Glutamatergic neuron (in vitro differentiated cells): ENCODE measurements at regions not wholly inside any gene's neighbourhood (a gene's known extent, or its start where the extent isn't known, plus 50 kb on each side); places are given as distances from the start of the nearest gene placed in this dataset.

Source experiments
- DNase-seq: peaks from one replicate; pipeline ENCODE4 v3.0.0; 2022
- H3K27ac Mint-ChIP-seq: one replicate; pipeline ENCODE4 v1.8.0; 2020; ENCODE audit warnings: mild to moderate bottlenecking, mixed read lengths, inconsistent platforms; ENCODE audit not compliant: unreplicated experiment
- H3K27me3 Mint-ChIP-seq: one replicate; pipeline ENCODE4 v1.8.0; 2020; ENCODE audit warnings: mild to moderate bottlenecking, moderate library complexity, mixed read lengths, inconsistent platforms; ENCODE audit not compliant: unreplicated experiment
- H3K36me3 Mint-ChIP-seq: one replicate; pipeline ENCODE4 v1.8.0; 2020; ENCODE audit warnings: mild to moderate bottlenecking, mixed read lengths, inconsistent platforms; ENCODE audit not compliant: unreplicated experiment
- H3K4me1 Mint-ChIP-seq: one replicate; pipeline ENCODE4 v1.8.0; 2020; ENCODE audit warnings: mild to moderate bottlenecking, low read depth, mixed read lengths, inconsistent platforms; ENCODE audit not compliant: unreplicated experiment
- H3K4me3 Mint-ChIP-seq: one replicate; pipeline ENCODE4 v1.8.0; 2020; ENCODE audit warnings: mild to moderate bottlenecking, mixed read lengths, inconsistent platforms; ENCODE audit not compliant: unreplicated experiment
- H3K9me3 Mint-ChIP-seq: one replicate; pipeline ENCODE4 v1.8.0; 2020; ENCODE audit warnings: mild to moderate bottlenecking, moderate library complexity, mixed read lengths, inconsistent platforms; ENCODE audit not compliant: unreplicated experiment
- TF ChIP-seq, protein P1 (sequence below): fragments of 200-600 bp; sonication (generic); IDR thresholded peaks from one replicate; pipeline ENCODE4 v1.5.0; 2021; ENCODE audit not compliant: partially characterized antibody, unreplicated experiment

DNA sequence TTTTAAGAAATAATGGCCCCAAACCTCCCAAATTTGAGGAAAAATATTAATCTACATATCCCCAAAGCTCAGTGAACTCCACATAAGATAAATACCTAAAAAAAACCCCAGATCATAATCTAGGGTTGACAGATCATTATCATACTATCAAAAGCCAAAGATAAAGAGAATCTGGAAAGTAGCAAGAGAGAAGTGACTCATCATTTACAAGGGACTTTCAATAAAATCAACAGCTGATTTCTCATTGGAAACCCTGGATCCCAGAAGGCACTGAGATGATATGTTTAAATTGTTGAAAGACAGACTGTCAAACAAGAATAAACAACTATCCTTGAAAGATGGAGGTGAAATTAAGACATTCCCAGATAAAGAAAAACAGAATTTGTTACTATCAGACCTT is 199.3 kb downstream of the KCNRG start:
- TF ChIP-seq, protein P1, sequence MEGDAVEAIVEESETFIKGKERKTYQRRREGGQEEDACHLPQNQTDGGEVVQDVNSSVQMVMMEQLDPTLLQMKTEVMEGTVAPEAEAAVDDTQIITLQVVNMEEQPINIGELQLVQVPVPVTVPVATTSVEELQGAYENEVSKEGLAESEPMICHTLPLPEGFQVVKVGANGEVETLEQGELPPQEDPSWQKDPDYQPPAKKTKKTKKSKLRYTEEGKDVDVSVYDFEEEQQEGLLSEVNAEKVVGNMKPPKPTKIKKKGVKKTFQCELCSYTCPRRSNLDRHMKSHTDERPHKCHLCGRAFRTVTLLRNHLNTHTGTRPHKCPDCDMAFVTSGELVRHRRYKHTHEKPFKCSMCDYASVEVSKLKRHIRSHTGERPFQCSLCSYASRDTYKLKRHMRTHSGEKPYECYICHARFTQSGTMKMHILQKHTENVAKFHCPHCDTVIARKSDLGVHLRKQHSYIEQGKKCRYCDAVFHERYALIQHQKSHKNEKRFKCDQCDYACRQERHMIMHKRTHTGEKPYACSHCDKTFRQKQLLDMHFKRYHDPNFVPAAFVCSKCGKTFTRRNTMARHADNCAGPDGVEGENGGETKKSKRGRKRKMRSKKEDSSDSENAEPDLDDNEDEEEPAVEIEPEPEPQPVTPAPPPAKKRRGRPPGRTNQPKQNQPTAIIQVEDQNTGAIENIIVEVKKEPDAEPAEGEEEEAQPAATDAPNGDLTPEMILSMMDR: no peak
- Mint-ChIP-seq H3K9me3 (no peaks in the 10 kb centered on the region), H3K4me3 (no peak overlapping the region), H3K27ac (no peak overlapping the region), H3K4me1 (peaks cover 1% of the 10 kb centered on the region), H3K27me3 (peaks cover 3% of the 10 kb centered on the region), H3K36me3 (no peaks in the 10 kb centered on the region)
- DNase-seq: no peak

DNA sequence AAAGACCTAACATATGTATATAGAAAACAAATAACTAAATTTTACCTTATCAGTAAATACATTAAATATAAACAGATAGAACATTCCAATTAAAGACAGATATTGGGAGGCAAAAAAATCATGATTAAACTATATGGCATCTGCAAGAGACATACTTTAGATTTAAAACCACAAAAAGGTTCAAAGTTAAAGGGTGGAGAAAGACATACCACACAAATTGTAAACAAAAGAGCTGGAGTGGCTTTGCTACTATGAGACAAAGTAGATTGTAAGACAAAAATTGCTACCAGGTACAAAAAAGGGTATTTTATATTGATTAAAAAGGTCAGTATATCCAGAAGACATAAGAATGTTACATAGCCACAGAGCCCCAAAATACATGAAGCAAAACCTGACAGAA is 200.2 kb downstream of the KCNRG start:
- Mint-ChIP-seq H3K27me3 (peaks cover 3% of the 10 kb centered on the region), H3K4me1 (no peaks in the 10 kb centered on the region), H3K9me3 (no peaks in the 10 kb centered on the region), H3K27ac (no peak overlapping the region), H3K4me3 (no peak overlapping the region), H3K36me3 (no peaks in the 10 kb centered on the region)
- DNase-seq: no peak
- TF ChIP-seq, protein P1: no peak

- Mint-ChIP-seq H3K27ac (no peak overlapping the region), H3K27me3 (peaks cover 2% of the 10 kb centered on the region), H3K4me1 (peaks cover 10% of the 10 kb centered on the region), H3K4me3 (no peak overlapping the region), H3K36me3 (no peaks in the 10 kb centered on the region), H3K9me3 (no peaks in the 10 kb centered on the region)
- TF ChIP-seq, protein P1: no peak
- DNase-seq: no peak
Measured at GRCh38 chr13:50219743-50220142, 204.5 kb downstream of the KCNRG start.

DNA sequence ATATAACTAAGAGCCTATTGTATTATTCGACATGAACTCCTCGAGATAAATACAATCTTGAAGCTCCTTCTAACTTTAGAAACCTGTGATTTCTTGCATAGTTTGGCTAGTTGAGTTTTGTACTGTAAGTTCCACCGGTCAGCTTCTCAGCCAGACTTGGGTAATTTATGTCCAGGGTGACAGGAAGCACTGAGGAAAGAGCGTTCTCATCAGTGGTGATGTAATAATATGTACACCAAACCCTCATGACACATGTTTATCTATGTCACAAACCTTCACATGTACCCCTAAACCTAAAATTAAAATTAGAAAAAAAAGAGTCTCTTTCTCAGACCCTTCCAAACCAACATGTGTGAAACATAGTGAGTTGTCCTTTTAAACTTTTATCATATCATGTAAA is 205.7 kb downstream of the KCNRG start:
- Mint-ChIP-seq H3K9me3 (no peaks in the 10 kb centered on the region), H3K36me3 (no peaks in the 10 kb centered on the region), H3K27ac (no peak overlapping the region), H3K27me3 (peaks cover 2% of the 10 kb centered on the region), H3K4me3 (no peak overlapping the region), H3K4me1 (peaks cover 11% of the 10 kb centered on the region)
- DNase-seq: no peak
- TF ChIP-seq, protein P1: no peak

DNA sequence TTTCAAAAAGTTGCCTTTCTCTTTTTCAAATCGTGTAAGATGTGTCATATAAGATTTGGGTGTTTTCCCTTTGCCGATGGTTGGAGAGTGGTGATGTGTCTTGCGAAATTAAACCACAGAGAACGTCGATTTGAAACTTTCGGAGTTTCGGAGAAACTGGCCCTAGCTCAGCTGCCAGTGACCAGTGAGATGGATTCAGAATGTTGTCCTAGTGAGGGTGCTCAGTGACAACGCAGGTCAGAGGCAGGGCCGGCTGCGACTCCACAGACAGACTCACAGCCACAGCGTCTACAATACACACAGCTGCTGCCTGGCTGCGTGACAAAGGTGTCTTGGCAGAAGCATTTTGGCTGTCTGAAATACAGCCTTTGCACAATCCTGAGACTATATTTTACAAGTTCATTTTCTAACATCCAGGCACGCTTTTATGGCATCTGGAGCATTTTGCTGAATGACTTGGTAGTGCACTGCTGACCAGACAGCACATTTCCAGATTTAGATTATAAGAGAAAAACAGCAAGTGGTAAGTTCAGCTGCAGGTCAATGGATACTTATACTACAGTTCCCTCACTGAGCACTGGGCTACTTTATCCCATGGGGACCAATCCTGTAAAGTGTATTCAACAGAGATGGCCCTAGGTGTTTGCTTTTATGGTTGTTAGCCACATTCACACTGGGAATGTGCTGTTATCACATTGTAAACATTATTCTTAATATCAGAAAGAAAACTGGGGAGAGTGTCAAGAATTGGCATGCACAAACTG is 207.5 kb downstream of the KCNRG start:
- H3K27me3 Mint-ChIP-seq: peaks cover 2% of the 10 kb centered on the region
- no peak for DNase-seq
- peaks cover 23% of the 10 kb centered on the region for H3K4me1 Mint-ChIP-seq
- no peaks in the 10 kb centered on the region for H3K9me3 Mint-ChIP-seq
- no peak overlapping the region for H3K27ac Mint-ChIP-seq
- peak overlapping the region; percentile 4 for H3K4me3 Mint-ChIP-seq
- no peaks in the 10 kb centered on the region for H3K36me3 Mint-ChIP-seq
- TF ChIP-seq, protein P1: no peak
